ENCODE measurements at regions not wholly inside any gene's neighbourhood (a gene's known extent, or its start where the extent isn't known, plus 50 kb on each side); places are given as distances from the start of the nearest gene placed in this dataset.

DNA sequence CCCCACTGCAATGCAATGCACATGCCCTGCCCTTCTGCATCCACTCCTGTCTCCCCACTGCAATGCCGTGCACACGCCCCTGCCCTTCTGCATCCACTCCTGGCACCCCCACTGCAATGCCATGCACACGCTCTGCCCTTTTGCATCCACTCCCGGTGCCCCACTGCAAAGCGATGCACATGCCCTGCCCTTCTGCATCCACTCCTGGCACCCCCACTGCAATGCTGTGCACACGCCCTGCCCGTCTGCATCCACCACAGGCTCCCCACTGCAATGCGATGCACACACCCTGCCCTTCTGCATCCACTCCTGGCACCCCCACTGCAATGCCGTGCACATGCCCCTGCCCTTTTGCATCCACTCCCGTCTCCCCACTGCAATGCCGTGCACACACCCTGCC, 98.1 kb downstream of the KCTD15 start:
- Histone ChIP-seq H2AFZ (ENCODE audit: low read depth) (no peak overlapping the region), H4K20me1 (ENCODE audit: insufficient read depth) (no peaks in the 10 kb centered on the region), H3K4me1 (ENCODE audit: low read depth, poor library complexity, severe bottlenecking) (no peaks in the 10 kb centered on the region), H3K36me3 (ENCODE audit: insufficient read depth) (no peaks in the 10 kb centered on the region), H3K27me3 (ENCODE audit: insufficient read depth, low read depth) (no peaks in the 10 kb centered on the region), H3K4me3 (IDR thresholded peaks at IDR 0.05; ENCODE audit: insufficient read depth, low read depth, low read length) (no peak overlapping the region), H3K27ac (no peak overlapping the region), H3K4me2 (no peak overlapping the region), H3K79me2 (ENCODE audit: insufficient read depth, low read depth) (no peaks in the 10 kb centered on the region), H3K9ac (no peak overlapping the region)
- TF ChIP-seq, protein P1, sequence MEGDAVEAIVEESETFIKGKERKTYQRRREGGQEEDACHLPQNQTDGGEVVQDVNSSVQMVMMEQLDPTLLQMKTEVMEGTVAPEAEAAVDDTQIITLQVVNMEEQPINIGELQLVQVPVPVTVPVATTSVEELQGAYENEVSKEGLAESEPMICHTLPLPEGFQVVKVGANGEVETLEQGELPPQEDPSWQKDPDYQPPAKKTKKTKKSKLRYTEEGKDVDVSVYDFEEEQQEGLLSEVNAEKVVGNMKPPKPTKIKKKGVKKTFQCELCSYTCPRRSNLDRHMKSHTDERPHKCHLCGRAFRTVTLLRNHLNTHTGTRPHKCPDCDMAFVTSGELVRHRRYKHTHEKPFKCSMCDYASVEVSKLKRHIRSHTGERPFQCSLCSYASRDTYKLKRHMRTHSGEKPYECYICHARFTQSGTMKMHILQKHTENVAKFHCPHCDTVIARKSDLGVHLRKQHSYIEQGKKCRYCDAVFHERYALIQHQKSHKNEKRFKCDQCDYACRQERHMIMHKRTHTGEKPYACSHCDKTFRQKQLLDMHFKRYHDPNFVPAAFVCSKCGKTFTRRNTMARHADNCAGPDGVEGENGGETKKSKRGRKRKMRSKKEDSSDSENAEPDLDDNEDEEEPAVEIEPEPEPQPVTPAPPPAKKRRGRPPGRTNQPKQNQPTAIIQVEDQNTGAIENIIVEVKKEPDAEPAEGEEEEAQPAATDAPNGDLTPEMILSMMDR (conservative IDR thresholded peaks at IDR 0.05; ENCODE audit: low read depth, low read length): no peak

DNA sequence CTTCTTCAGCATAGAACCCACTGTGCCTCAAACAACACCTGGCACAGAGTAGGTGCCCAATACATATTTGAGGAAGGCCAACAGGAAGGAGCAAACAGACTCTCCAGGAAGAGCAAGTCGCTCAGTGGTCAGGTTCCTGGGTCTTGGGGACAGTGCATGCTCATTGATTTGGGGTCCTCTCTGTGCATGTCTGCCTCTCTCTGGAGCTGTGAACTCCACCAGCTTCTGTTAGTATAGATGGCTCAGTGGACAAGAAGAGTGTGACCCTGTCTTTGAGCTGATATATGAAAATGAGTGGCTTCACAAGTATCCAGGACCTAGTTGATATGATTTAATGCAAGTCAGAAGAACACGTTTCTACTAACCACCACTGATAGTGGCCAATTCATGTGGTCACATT, 98.7 kb downstream of the KCTD15 start:
- H2AFZ ChIP-seq (ENCODE audit: low read depth): no peak overlapping the region
- no peak overlapping the region for H3K9ac ChIP-seq
- H4K20me1 ChIP-seq (ENCODE audit: insufficient read depth): no peaks in the 10 kb centered on the region
- no peaks in the 10 kb centered on the region for H3K36me3 ChIP-seq (ENCODE audit: insufficient read depth)
- H3K4me1 ChIP-seq (ENCODE audit: low read depth, poor library complexity, severe bottlenecking): no peaks in the 10 kb centered on the region
- no peak overlapping the region for H3K4me2 ChIP-seq
- H3K27ac ChIP-seq: no peak overlapping the region
- no peaks in the 10 kb centered on the region for H3K27me3 ChIP-seq (ENCODE audit: insufficient read depth, low read depth)
- H3K79me2 ChIP-seq (ENCODE audit: insufficient read depth, low read depth): no peaks in the 10 kb centered on the region
- no peak overlapping the region for H3K4me3 ChIP-seq (IDR thresholded peaks at IDR 0.05; ENCODE audit: insufficient read depth, low read depth, low read length)
- TF ChIP-seq, protein P1 (conservative IDR thresholded peaks at IDR 0.05; ENCODE audit: low read depth, low read length): no peak

DNA sequence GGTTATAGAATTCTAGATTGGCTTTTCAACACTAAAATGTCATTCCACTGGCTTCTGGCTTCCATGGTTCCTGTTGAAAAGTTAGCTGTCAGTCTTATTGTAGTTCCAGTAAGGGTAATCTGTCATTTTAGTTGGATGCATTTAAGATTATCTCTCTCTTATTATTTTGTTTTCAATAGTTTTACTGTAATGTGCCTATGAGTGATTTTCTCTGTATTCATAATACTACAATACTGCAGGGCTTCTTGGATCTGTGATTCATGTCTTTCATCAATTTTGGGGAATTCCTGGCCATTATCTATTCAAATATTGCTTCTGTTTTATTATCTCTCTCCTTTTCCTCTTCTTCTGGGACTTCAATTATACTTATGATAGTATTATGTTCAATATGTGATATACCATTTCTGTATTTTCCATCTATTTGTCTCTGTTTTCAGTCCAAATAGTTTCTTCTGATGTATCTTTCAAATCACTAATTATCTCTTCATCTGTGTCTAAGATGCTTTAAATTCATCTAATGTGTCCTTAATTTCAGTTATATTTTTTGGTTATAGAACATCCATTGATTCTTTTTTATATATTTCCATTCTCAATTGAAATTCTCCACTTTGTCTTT, 101.5 kb downstream of the KCTD15 start:
- Histone ChIP-seq H4K20me1 (ENCODE audit: insufficient read depth) (no peaks in the 10 kb centered on the region), H3K79me2 (ENCODE audit: insufficient read depth, low read depth) (no peaks in the 10 kb centered on the region), H3K4me1 (ENCODE audit: low read depth, poor library complexity, severe bottlenecking) (no peaks in the 10 kb centered on the region), H3K36me3 (ENCODE audit: insufficient read depth) (no peaks in the 10 kb centered on the region), H3K27ac (no peak overlapping the region), H3K9ac (no peak overlapping the region), H2AFZ (ENCODE audit: low read depth) (no peak overlapping the region), H3K27me3 (ENCODE audit: insufficient read depth, low read depth) (no peaks in the 10 kb centered on the region), H3K4me3 (IDR thresholded peaks at IDR 0.05; ENCODE audit: insufficient read depth, low read depth, low read length) (no peak overlapping the region), H3K4me2 (no peak overlapping the region)
- TF ChIP-seq, protein P1 (conservative IDR thresholded peaks at IDR 0.05; ENCODE audit: low read depth, low read length): no peak

DNA sequence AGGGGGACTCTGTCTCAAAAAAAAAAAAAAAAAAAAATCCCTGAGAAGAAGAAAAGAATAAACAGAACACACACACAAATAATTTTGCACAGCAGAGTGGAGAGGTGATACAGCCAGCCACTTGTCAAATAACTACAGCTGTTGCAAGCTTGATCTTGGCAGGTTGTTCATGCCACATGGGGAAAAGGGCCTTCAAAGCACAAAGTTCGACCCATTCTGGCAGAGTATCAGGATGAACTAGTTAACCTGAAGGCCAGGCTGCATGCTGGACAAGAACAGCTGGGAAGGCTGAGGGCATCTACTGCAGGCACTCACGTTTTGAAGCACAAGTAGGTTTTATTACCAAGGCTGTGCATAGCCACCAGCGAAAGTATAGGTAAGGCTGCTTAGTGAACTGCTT, 104.1 kb downstream of the KCTD15 start:
- TF ChIP-seq, protein P1 (conservative IDR thresholded peaks at IDR 0.05; ENCODE audit: low read depth, low read length): no peak
- Histone ChIP-seq H4K20me1 (ENCODE audit: insufficient read depth) (no peaks in the 10 kb centered on the region), H3K9ac (no peak overlapping the region), H3K4me2 (no peak overlapping the region), H2AFZ (ENCODE audit: low read depth) (no peak overlapping the region), H3K27me3 (ENCODE audit: insufficient read depth, low read depth) (no peaks in the 10 kb centered on the region), H3K36me3 (ENCODE audit: insufficient read depth) (no peaks in the 10 kb centered on the region), H3K4me3 (IDR thresholded peaks at IDR 0.05; ENCODE audit: insufficient read depth, low read depth, low read length) (no peak overlapping the region), H3K27ac (no peak overlapping the region), H3K79me2 (ENCODE audit: insufficient read depth, low read depth) (no peaks in the 10 kb centered on the region), H3K4me1 (ENCODE audit: low read depth, poor library complexity, severe bottlenecking) (no peaks in the 10 kb centered on the region)
